PC-3 (cell line): ENCODE measurements at regions not wholly inside any gene's neighbourhood (a gene's known extent, or its start where the extent isn't known, plus 50 kb on each side); places are given as distances from the start of the nearest gene placed in this dataset.

ENCODE experiments used
- ATAC-seq: fragments of 200-7000 bp; cut with Tn5 transposase; 2 replicates; pipeline ENCODE4 v1.9.1; 2020; ENCODE audit warnings: mild to moderate bottlenecking, moderate library complexity
- BruUV-seq: library from RNA; stranded (reverse); fragments of 400-500 nt; replicated peaks from 2 replicates; lab custom pipeline; 2021; lab: Mats Ljungman, UMichigan
- CTCF ChIA-PET: fragments of 300-600 bp; sonication (Branson Sonifier 250); formaldehyde crosslinking; loops from one replicate; lab custom pipeline; 2022; ENCODE audit warnings: antibody characterized with exemption; lab: Charles Lee
- POLR2A ChIA-PET: fragments of 300-600 bp; sonication (Branson Sonifier 250); formaldehyde crosslinking; loops from one replicate; lab custom pipeline; 2022; ENCODE audit warnings: antibody characterized with exemption; ENCODE audit not compliant: unreplicated experiment; lab: Charles Lee
- DNase-seq: peaks from one replicate; pipeline ENCODE4 v3.0.0-alpha.2; 2015
- H2AFZ ChIP-seq: fragments of 300-600 bp; sonication (generic); 2 replicates; pipeline ENCODE4 v1.6.0; 2016; ENCODE audit warnings: antibody characterized with exemption, low read length
- H3F3A ChIP-seq: fragments of 300-600 bp; sonication (generic); one replicate; pipeline ENCODE4 v1.6.0; 2017; ENCODE audit warnings: antibody characterized with exemption, low read length, control low read depth, mild to moderate bottlenecking; ENCODE audit not compliant: unreplicated experiment
- H3K27ac ChIP-seq: fragments of 300-600 bp; sonication (generic); 2 replicates; pipeline ENCODE4 v1.5.1; 2016; ENCODE audit warnings: mild to moderate bottlenecking, low read length
- H3K27me3 ChIP-seq: fragments of 300-600 bp; sonication (generic); 2 replicates; pipeline ENCODE4 v1.6.1; 2016; ENCODE audit warnings: low read length, mixed read lengths
- H3K36me3 ChIP-seq: fragments of 300-600 bp; sonication (generic); 2 replicates; pipeline ENCODE4 v1.6.1; 2016; ENCODE audit warnings: low read depth, mixed run types, low read length, mixed read lengths
- H3K4me1 ChIP-seq: fragments of 300-600 bp; sonication (generic); 2 replicates; pipeline ENCODE4 v1.5.1; 2016; ENCODE audit warnings: low read length; ENCODE audit not compliant: insufficient read depth
- H3K4me2 ChIP-seq: fragments of 300-600 bp; sonication (generic); 2 replicates; pipeline ENCODE4 v1.6.0; 2016; ENCODE audit warnings: low read length
- H3K4me3 ChIP-seq: fragments of 300-600 bp; sonication (generic); 2 replicates; pipeline ENCODE4 v1.5.1; 2016; ENCODE audit warnings: mild to moderate bottlenecking, low read length, mixed read lengths
- H3K79me2 ChIP-seq: fragments of 300-600 bp; sonication (generic); 2 replicates; pipeline ENCODE4 v1.6.1; 2017; ENCODE audit warnings: low read length, mixed read lengths
- H3K9ac ChIP-seq: fragments of 300-600 bp; sonication (generic); 2 replicates; pipeline ENCODE4 v1.6.0; 2016; ENCODE audit warnings: mild to moderate bottlenecking, low read length
- H3K9me2 ChIP-seq: fragments of 300-600 bp; sonication (generic); replicated peaks from 2 replicates; pipeline ENCODE4 v1.6.1; 2016; ENCODE audit warnings: mixed run types, low read length, mixed read lengths
- H3K9me3 ChIP-seq: fragments of 300-600 bp; sonication (generic); 2 replicates; pipeline ENCODE4 v1.6.1; 2016; ENCODE audit warnings: low read length, mixed read lengths
- H4K20me1 ChIP-seq: fragments of 300-600 bp; sonication (generic); 2 replicates; pipeline ENCODE4 v1.6.1; 2016; ENCODE audit warnings: low read length, mixed read lengths
- EZH2 ChIP-seq: fragments of 300-600 bp; sonication (generic); IDR thresholded peaks from one replicate; pipeline ENCODE4 v1.6.1; 2017; ENCODE audit warnings: antibody characterized with exemption, mild to moderate bottlenecking, low read length; ENCODE audit not compliant: unreplicated experiment
- EZH2phosphoT487 ChIP-seq: fragments of 300-600 bp; sonication (generic); IDR thresholded peaks from 2 replicates; pipeline ENCODE4 v1.6.1; 2018; ENCODE audit warnings: mild to moderate bottlenecking, antibody characterized with exemption, low read length, borderline replicate concordance
- intact Hi-C: fragments of 100-400 bp; cut with micrococcal nuclease; formaldehyde crosslinking; loops from 2 replicates; pipeline ENCODE4 v1.9.0; 2023
- TF ChIP-seq, protein P1 (sequence below): fragments of 300-600 bp; sonication (generic); conservative IDR thresholded peaks from 2 replicates; pipeline ENCODE4 v1.5.1; 2017; ENCODE audit warnings: antibody characterized with exemption, low read depth, mild to moderate bottlenecking, low read length

DNA sequence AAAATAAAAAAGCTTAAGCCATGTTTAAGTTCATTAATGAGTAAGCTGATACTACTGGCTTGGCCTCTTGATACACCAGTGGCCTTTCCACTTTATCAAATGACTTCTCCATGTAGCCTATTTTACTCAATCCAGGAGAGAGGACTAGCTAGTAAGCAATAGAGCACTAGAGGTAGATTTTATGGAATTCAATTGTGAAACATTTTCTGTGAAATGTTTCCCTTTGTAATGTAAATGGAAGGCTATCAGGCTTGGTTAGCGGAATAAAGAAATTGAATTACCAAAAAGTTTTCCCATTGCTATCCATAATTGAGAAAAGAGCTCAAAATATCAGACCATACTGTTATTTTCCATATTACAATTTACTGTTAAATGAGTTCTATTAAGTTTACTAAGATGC, 515.4 kb upstream of the CDH2 start:
- Histone ChIP-seq H3K4me3 (no peak overlapping the region), H3K9ac (no peak overlapping the region), H3K27ac (no peak overlapping the region), H3K4me1 (peaks cover 29% of the 10 kb centered on the region), H3K27me3 (no peaks in the 10 kb centered on the region), H3K4me2 (no peak overlapping the region; the same call in 1 of the 2 replicates), H4K20me1 (no peaks in the 10 kb centered on the region), H3F3A (no peaks in the 10 kb centered on the region), H2AFZ (no peak overlapping the region), H3K79me2 (no peaks in the 10 kb centered on the region), H3K9me3 (no peaks in the 10 kb centered on the region), H3K9me2 (no peaks in the 10 kb centered on the region), H3K36me3 (no peaks in the 10 kb centered on the region)
- ChIA-PET CTCF (no interaction called here), POLR2A (no interaction called here)
- intact Hi-C loops, result no loop called here
- ATAC-seq, result no peak
- no TSS peak for BruUV-seq
- TF ChIP-seq, protein P1, sequence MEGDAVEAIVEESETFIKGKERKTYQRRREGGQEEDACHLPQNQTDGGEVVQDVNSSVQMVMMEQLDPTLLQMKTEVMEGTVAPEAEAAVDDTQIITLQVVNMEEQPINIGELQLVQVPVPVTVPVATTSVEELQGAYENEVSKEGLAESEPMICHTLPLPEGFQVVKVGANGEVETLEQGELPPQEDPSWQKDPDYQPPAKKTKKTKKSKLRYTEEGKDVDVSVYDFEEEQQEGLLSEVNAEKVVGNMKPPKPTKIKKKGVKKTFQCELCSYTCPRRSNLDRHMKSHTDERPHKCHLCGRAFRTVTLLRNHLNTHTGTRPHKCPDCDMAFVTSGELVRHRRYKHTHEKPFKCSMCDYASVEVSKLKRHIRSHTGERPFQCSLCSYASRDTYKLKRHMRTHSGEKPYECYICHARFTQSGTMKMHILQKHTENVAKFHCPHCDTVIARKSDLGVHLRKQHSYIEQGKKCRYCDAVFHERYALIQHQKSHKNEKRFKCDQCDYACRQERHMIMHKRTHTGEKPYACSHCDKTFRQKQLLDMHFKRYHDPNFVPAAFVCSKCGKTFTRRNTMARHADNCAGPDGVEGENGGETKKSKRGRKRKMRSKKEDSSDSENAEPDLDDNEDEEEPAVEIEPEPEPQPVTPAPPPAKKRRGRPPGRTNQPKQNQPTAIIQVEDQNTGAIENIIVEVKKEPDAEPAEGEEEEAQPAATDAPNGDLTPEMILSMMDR, result no peak
- no peak for TF ChIP-seq EZH2
- no peak for TF ChIP-seq EZH2phosphoT487
- no peak for DNase-seq

DNA sequence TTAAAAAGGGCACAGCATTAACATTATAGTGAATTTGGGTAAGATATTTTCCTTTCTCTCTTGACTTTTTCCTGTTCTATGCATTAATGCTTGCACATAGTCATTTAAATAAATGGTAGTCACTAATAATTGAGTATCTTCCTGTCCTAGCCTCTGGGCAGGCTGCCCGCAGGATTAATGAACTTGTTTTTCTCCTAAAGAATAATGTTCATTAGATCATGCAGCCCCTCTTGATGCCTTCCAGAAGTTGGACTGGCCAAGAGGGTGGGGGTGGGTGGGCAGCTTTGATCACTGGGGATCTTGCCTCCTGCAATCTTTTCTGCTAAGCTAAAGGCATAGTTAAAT, 514.5 kb upstream of the CDH2 start:
- no peaks in the 10 kb centered on the region for H3K79me2 ChIP-seq
- H3K36me3 ChIP-seq, result no peaks in the 10 kb centered on the region
- CTCF ChIA-PET, result no interaction called here
- H3K9me3 ChIP-seq, result no peaks in the 10 kb centered on the region
- H3K9me2 ChIP-seq, result no peaks in the 10 kb centered on the region
- intact Hi-C loops, result no loop called here
- peak overlapping the region; percentile 43 for H3K27ac ChIP-seq
- no peak overlapping the region for H3K9ac ChIP-seq
- DNase-seq (peak; percentile 78), ATAC-seq (peak; percentile 83)
- H2AFZ ChIP-seq, result no peak overlapping the region
- no peak for TF ChIP-seq EZH2
- TF ChIP-seq, protein P1, result no peak
- TF ChIP-seq EZH2phosphoT487, result no peak
- no peak overlapping the region for H3K4me3 ChIP-seq
- no peaks in the 10 kb centered on the region for H3F3A ChIP-seq
- no TSS peak for BruUV-seq
- peaks cover 29% of the 10 kb centered on the region for H3K4me1 ChIP-seq
- POLR2A ChIA-PET, result interaction anchor here (0.7 kb wide), 1 partner anchor 961 kb away, joined by 3 read pairs; no protein-coding TSS in a partner anchor
- no peaks in the 10 kb centered on the region for H3K27me3 ChIP-seq
- H3K4me2 ChIP-seq, result 0 out of 2 replicates have a peak overlapping the region, but pooled peaks have one; percentile 18
- H4K20me1 ChIP-seq, result no peaks in the 10 kb centered on the region

DNA sequence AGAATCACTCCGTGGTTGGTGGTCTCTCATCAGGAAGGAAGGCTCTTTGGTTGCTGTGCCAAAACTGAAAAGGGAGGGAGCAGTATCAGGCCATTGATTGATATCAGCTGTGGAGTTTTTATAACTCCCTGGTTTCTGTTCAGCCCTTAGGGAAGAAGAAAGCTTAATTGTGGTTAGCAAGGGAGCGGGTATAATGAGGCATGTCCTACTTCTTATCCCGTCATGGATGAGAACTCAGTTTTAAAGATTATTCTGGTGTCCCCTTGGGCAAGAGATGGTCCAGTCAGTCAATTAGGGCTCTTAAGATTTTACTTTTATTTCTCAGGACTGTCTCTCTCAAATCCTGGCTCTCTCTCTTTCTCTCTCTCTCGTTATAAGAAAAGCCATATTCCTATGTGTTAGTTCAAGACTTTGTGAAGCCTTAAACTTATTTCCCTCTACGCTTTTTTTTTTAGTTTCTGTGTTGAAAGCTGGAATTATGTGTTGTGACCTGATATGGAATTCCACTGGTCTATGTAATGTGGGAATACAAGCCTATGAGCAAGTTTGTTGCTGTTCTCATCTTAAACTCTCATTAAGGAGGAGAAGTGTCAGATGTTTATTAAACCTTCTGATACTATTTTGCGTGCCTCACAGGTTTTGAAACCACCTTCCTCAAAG, 514.0 kb upstream of the CDH2 start:
- Histone ChIP-seq H3K36me3 (no peaks in the 10 kb centered on the region), H3K9ac (no peak overlapping the region), H3K4me1 (peaks cover 29% of the 10 kb centered on the region), H3K4me3 (no peak overlapping the region), H3K27me3 (no peaks in the 10 kb centered on the region), H3K79me2 (no peaks in the 10 kb centered on the region), H3K9me2 (no peaks in the 10 kb centered on the region), H3K9me3 (no peaks in the 10 kb centered on the region), H3F3A (no peaks in the 10 kb centered on the region), H3K27ac (peak overlapping the region; percentile 43), H3K4me2 (0 out of 2 replicates have a peak overlapping the region, but pooled peaks have one; percentile 18), H2AFZ (no peak overlapping the region), H4K20me1 (no peaks in the 10 kb centered on the region)
- TF ChIP-seq EZH2, result no peak
- no peak for TF ChIP-seq EZH2phosphoT487
- TF ChIP-seq, protein P1, result no peak
- DNase-seq, result no peak
- peak; percentile 13; the same call in 1 of the 2 replicates for ATAC-seq
- intact Hi-C loops, result no loop called here
- ChIA-PET CTCF (no interaction called here), POLR2A (interaction anchor here (0.7 kb wide), 1 partner anchor 960 kb away, joined by 3 read pairs; no protein-coding TSS in a partner anchor)
- no TSS peak for BruUV-seq
